IMR-90 (cell line): ENCODE measurements at regions not wholly inside any gene's neighbourhood (a gene's known extent, or its start where the extent isn't known, plus 50 kb on each side); places are given as distances from the start of the nearest gene placed in this dataset.

Experiments used
- ATAC-seq: fragments of 200-7000 bp; cut with Tn5 transposase; 2 replicates; pipeline ENCODE4 v1.9.1; 2020; ENCODE audit warnings: low read depth, mild to moderate bottlenecking, moderate library complexity
- BruUV-seq: library from RNA; stranded (reverse); fragments of 400-500 nt; replicated peaks from 2 replicates; lab custom pipeline; 2021; lab: Mats Ljungman, UMichigan
- CTCF ChIA-PET: fragments of 300-600 bp; formaldehyde crosslinking; extraction: SDS; loops from one replicate; lab custom pipeline; 2021; ENCODE audit warnings: antibody characterized with exemption; lab: Yijun Ruan, JAX
- POLR2A ChIA-PET: fragments of 300-600 bp; sonication (Branson Sonifier 250); formaldehyde crosslinking; loops from one replicate; lab custom pipeline; 2022; ENCODE audit warnings: antibody characterized with exemption; ENCODE audit not compliant: unreplicated experiment; lab: Charles Lee
- DNase-seq: peaks from one replicate; pipeline ENCODE4 v3.0.0; 2013
- H2AFZ ChIP-seq: replicated peaks from 2 replicates; pipeline ENCODE3; 2013; ENCODE audit warnings: low read length, mild to moderate bottlenecking; ENCODE audit not compliant: poor library complexity
- H2AK5ac ChIP-seq: 2 replicates; pipeline ENCODE4 v1.6.1; 2013; ENCODE audit warnings: low read depth, low read length, inconsistent platforms
- H2AK9ac ChIP-seq: replicated peaks from 2 replicates; pipeline ENCODE3; 2013; ENCODE audit warnings: mild to moderate bottlenecking, low read depth, low read length, moderate library complexity; ENCODE audit not compliant: poor library complexity
- H2BK120ac ChIP-seq: 2 replicates; pipeline ENCODE4 v1.6.1; 2013; ENCODE audit warnings: low read depth, low read length, inconsistent platforms
- H2BK15ac ChIP-seq: 3 replicates; pipeline ENCODE4 v1.6.1; 2013; ENCODE audit warnings: low read depth, low read length, inconsistent platforms
- H2BK20ac ChIP-seq: 2 replicates; pipeline ENCODE4 v1.6.1; 2013; ENCODE audit warnings: low read depth, mild to moderate bottlenecking, inconsistent platforms, low read length, moderate library complexity
- H2BK5ac ChIP-seq: 2 replicates; pipeline ENCODE4 v1.6.1; 2013; ENCODE audit warnings: mild to moderate bottlenecking, low read depth, low read length, inconsistent platforms; ENCODE audit not compliant: poor library complexity, severe bottlenecking
- H3K14ac ChIP-seq: replicated peaks from 2 replicates; pipeline ENCODE4 v1.6.1; 2013; ENCODE audit warnings: low read depth, low read length, inconsistent platforms
- H3K18ac ChIP-seq: 2 replicates; pipeline ENCODE4 v1.6.1; 2013; ENCODE audit warnings: low read depth, low read length, control low read depth
- H3K23ac ChIP-seq: 2 replicates; pipeline ENCODE4 v1.6.1; 2013; ENCODE audit warnings: low read depth, low read length, inconsistent platforms
- H3K27ac ChIP-seq: 2 replicates; pipeline ENCODE4 v1.5.1; 2013; ENCODE audit warnings: mild to moderate bottlenecking, control low read depth, low read length; ENCODE audit not compliant: insufficient read depth
- H3K27me3 ChIP-seq: 2 replicates; pipeline ENCODE4 v1.6.1; 2013; ENCODE audit warnings: low read length; ENCODE audit not compliant: control insufficient read depth, insufficient read depth
- H3K36me3 ChIP-seq: 2 replicates; pipeline ENCODE4 v1.6.1; 2013; ENCODE audit warnings: low read length, mixed read lengths; ENCODE audit not compliant: control insufficient read depth, insufficient read depth
- H3K4ac ChIP-seq: 2 replicates; pipeline ENCODE4 v1.6.1; 2013; ENCODE audit warnings: low read depth, low read length, inconsistent platforms
- H3K4me1 ChIP-seq: 2 replicates; pipeline ENCODE4 v1.6.1; 2013; ENCODE audit warnings: low read length, mixed read lengths; ENCODE audit not compliant: control insufficient read depth, insufficient read depth
- H3K4me2 ChIP-seq: 2 replicates; pipeline ENCODE4 v1.6.1; 2013; ENCODE audit warnings: low read depth, mild to moderate bottlenecking, control low read depth, low read length, moderate library complexity
- H3K4me3 ChIP-seq: 2 replicates; pipeline ENCODE4 v1.5.1; 2013; ENCODE audit warnings: low read depth, mild to moderate bottlenecking, control low read depth, low read length, moderate library complexity; ENCODE audit not compliant: insufficient read depth
- H3K56ac ChIP-seq: 2 replicates; pipeline ENCODE4 v1.6.1; 2013; ENCODE audit warnings: low read length, inconsistent platforms; ENCODE audit not compliant: insufficient read depth; ENCODE audit errors: extremely low read depth
- H3K79me1 ChIP-seq, 2 experiments: 2 replicates each; pipeline ENCODE4 v1.6.1; 2013; ENCODE audit warnings: low read length in 2 of 2, inconsistent platforms in 1 of 2, low read depth in 1 of 2
- H3K9ac ChIP-seq: 2 replicates; pipeline ENCODE4 v1.6.1; 2013; ENCODE audit warnings: low read depth, low read length, control low read depth
- H3K9me1 ChIP-seq: 2 replicates; pipeline ENCODE4 v1.6.1; 2013; ENCODE audit warnings: low read length, inconsistent platforms; ENCODE audit not compliant: insufficient read depth
- H3K9me3 ChIP-seq: 2 replicates; pipeline ENCODE4 v1.6.1; 2013; ENCODE audit warnings: low read length; ENCODE audit not compliant: control insufficient read depth, insufficient read depth
- H4K20me1 ChIP-seq: 2 replicates; pipeline ENCODE4 v1.6.1; 2013; ENCODE audit warnings: low read length, inconsistent platforms; ENCODE audit not compliant: insufficient read depth
- H4K5ac ChIP-seq: 2 replicates; pipeline ENCODE4 v1.6.1; 2013; ENCODE audit warnings: mild to moderate bottlenecking, low read depth, low read length, control low read depth
- H4K8ac ChIP-seq, 2 experiments: 2 replicates each; pipeline ENCODE4 v1.6.1; 2013; ENCODE audit warnings: low read depth in 2 of 2, low read length in 2 of 2, control low read depth in 1 of 2, inconsistent platforms in 1 of 2
- H4K91ac ChIP-seq: 2 replicates; pipeline ENCODE4 v1.6.1; 2013; ENCODE audit warnings: low read depth, low read length, inconsistent platforms; ENCODE audit not compliant: insufficient read depth
- BHLHE40 ChIP-seq: fragments of 150-350 bp; IDR thresholded peaks from 2 replicates; pipeline ENCODE4 v1.6.1; 2016; ENCODE audit warnings: mild to moderate bottlenecking, low read depth, low read length
- CEBPB ChIP-seq: IDR thresholded peaks from 2 replicates; pipeline ENCODE4 v1.6.1; 2012; ENCODE audit warnings: low read depth, low read length, improper control_type of control experiment
- CHD1 ChIP-seq: IDR thresholded peaks from 2 replicates; pipeline ENCODE4 v1.6.1; 2012; ENCODE audit warnings: low read depth, low read length, improper control_type of control experiment
- ELK1 ChIP-seq: fragments of 150-350 bp; IDR thresholded peaks from 2 replicates; pipeline ENCODE4 v1.6.1; 2016; ENCODE audit warnings: low read depth, mild to moderate bottlenecking, low read length, moderate library complexity, borderline replicate concordance
- FOS ChIP-seq: fragments of 150-350 bp; IDR thresholded peaks from 2 replicates; pipeline ENCODE4 v1.6.1; 2016; ENCODE audit warnings: low read depth, low read length
- MAFK ChIP-seq: IDR thresholded peaks from 2 replicates; pipeline ENCODE4 v1.6.1; 2012; ENCODE audit warnings: low read depth, low read length, improper control_type of control experiment
- MAZ ChIP-seq: IDR thresholded peaks from 2 replicates; pipeline ENCODE4 v1.6.1; 2012; ENCODE audit warnings: low read depth, mild to moderate bottlenecking, low read length, improper control_type of control experiment, moderate library complexity, borderline replicate concordance
- NFE2L2 ChIP-seq: fragments of 150-350 bp; IDR thresholded peaks from 2 replicates; pipeline ENCODE4 v1.6.1; 2016; ENCODE audit warnings: low read depth, mild to moderate bottlenecking, low read length
- POLR2A ChIP-seq: IDR thresholded peaks from 2 replicates; pipeline ENCODE4 v1.6.1; 2012; ENCODE audit warnings: mild to moderate bottlenecking, low read depth, low read length
- RAD21 ChIP-seq: IDR thresholded peaks from 2 replicates; pipeline ENCODE4 v1.6.1; 2012; ENCODE audit warnings: low read length, improper control_type of control experiment
- RCOR1 ChIP-seq: IDR thresholded peaks from 2 replicates; pipeline ENCODE4 v1.6.1; 2012; ENCODE audit warnings: mild to moderate bottlenecking, low read length, improper control_type of control experiment; ENCODE audit not compliant: insufficient replicate concordance
- RFX5 ChIP-seq: IDR thresholded peaks from 2 replicates; pipeline ENCODE4 v1.8.0; 2012; ENCODE audit warnings: low read depth, mild to moderate bottlenecking, low read length, moderate library complexity
- SMC3 ChIP-seq: fragments of 150-350 bp; IDR thresholded peaks from 2 replicates; pipeline ENCODE4 v1.6.1; 2016; ENCODE audit warnings: low read depth, mild to moderate bottlenecking, antibody characterized with exemption, low read length, moderate library complexity
- WGBS, 2 experiments: methylation state at CpG; one replicate each; pipeline versions ENCODE4 v1.1.5 to v1.1.7; 2013; ENCODE audit warnings: missing lambda C conversion rate in 2 of 2; ENCODE audit not compliant: insufficient read length in 1 of 2; ENCODE audit errors: extremely low coverage in 2 of 2; 5-methylcytosine and 5-hydroxymethylcytosine counted together
- dilution Hi-C: fragments of 300-500 bp; cut with HindIII; formaldehyde crosslinking; loops from one replicate; pipeline ENCODE4 v1.14.3; 2018; ENCODE audit warnings: low sequenced_read_pairs; ENCODE audit not compliant: unreplicated experiment
- in situ Hi-C: fragments of 300-500 bp; cut with MboI; formaldehyde crosslinking; loops from 3 replicates; pipeline ENCODE4 v1.14.3; 2019; ENCODE audit warnings: low sequenced_read_pairs, inconsistent platforms, mixed read lengths
- intact Hi-C: fragments of 100-400 bp; cut with micrococcal nuclease; formaldehyde crosslinking; loops from 2 replicates; pipeline ENCODE4 v1.10.0; 2022
- TF ChIP-seq, protein P1 (sequence below): conservative IDR thresholded peaks from 2 replicates; pipeline ENCODE4 v1.5.1; 2012; ENCODE audit warnings: mild to moderate bottlenecking, low read depth, low read length, improper control_type of control experiment
- TF ChIP-seq, protein P2 (sequence below): fragments of 150-350 bp; IDR thresholded peaks from 2 replicates; pipeline ENCODE4 v1.6.1; 2017; ENCODE audit warnings: mild to moderate bottlenecking, antibody characterized with exemption, low read length, low read depth

DNA sequence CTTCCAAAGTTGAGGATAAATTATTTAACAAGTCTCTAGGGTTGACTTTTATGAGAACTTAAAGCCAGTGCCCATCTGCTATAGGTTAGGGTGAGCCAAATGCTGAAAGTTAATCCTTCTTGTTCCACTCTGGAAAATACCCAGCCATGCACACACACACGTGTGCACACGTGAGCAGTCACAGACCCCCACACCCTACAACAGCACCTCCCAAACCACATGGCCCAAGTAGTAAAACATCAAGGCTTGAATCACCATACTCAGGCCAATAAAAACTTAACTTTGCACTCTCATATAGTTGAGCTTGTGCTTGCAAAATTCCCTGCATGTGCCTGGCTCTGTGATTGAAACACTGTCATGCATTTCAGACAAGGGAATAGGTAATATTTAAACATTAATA lies 467.6 kb downstream of the ARHGEF28 start:
- Histone ChIP-seq H3K27me3 (peaks cover 22% of the 10 kb centered on the region), H4K91ac (no peak overlapping the region), H3K4me3 (no peak overlapping the region), H4K5ac (no peak overlapping the region), H4K8ac (no peak overlapping the region), H3K4me2 (no peak overlapping the region), H2AK9ac (no peak overlapping the region), H2AK5ac (no peak overlapping the region), H2BK120ac (no peak overlapping the region), H2BK5ac (no peak overlapping the region), H3K27ac (no peak overlapping the region), H3K9me3 (no peaks in the 10 kb centered on the region), H4K20me1 (no peaks in the 10 kb centered on the region), H3K79me1 (no peaks in the 10 kb centered on the region), H3K36me3 (no peaks in the 10 kb centered on the region), H3K14ac (no peak overlapping the region), H2BK15ac (no peak overlapping the region), H3K18ac (no peak overlapping the region), H3K4me1 (no peaks in the 10 kb centered on the region), H2AFZ (no peak overlapping the region), H2BK20ac (no peak overlapping the region), H3K23ac (no peak overlapping the region), H3K56ac (no peak overlapping the region), H3K9ac (no peak overlapping the region), H3K9me1 (peaks cover 2% of the 10 kb centered on the region; the same call in 1 of the 2 replicates), H3K4ac (no peak overlapping the region)
- ChIA-PET POLR2A (no interaction called here), CTCF (no interaction called here)
- in situ Hi-C loops (no loop called here), dilution Hi-C loops (no loop called here), intact Hi-C loops (no loop called here)
- DNase-seq (no peak), ATAC-seq (no peak)
- WGBS, 2 experiments = no CpG with 5 or more reads among the region's 2 CpGs
- TF ChIP-seq RFX5 = no peak
- TF ChIP-seq RCOR1 = no peak
- no peak for TF ChIP-seq MAFK
- TF ChIP-seq FOS = no peak
- TF ChIP-seq, protein P1, sequence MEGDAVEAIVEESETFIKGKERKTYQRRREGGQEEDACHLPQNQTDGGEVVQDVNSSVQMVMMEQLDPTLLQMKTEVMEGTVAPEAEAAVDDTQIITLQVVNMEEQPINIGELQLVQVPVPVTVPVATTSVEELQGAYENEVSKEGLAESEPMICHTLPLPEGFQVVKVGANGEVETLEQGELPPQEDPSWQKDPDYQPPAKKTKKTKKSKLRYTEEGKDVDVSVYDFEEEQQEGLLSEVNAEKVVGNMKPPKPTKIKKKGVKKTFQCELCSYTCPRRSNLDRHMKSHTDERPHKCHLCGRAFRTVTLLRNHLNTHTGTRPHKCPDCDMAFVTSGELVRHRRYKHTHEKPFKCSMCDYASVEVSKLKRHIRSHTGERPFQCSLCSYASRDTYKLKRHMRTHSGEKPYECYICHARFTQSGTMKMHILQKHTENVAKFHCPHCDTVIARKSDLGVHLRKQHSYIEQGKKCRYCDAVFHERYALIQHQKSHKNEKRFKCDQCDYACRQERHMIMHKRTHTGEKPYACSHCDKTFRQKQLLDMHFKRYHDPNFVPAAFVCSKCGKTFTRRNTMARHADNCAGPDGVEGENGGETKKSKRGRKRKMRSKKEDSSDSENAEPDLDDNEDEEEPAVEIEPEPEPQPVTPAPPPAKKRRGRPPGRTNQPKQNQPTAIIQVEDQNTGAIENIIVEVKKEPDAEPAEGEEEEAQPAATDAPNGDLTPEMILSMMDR = no peak
- no peak for TF ChIP-seq SMC3
- no peak for TF ChIP-seq NFE2L2
- no peak for TF ChIP-seq BHLHE40
- no peak for TF ChIP-seq MAZ
- no peak for TF ChIP-seq POLR2A
- TF ChIP-seq CEBPB = no peak
- no peak for TF ChIP-seq CHD1
- TF ChIP-seq, protein P2, sequence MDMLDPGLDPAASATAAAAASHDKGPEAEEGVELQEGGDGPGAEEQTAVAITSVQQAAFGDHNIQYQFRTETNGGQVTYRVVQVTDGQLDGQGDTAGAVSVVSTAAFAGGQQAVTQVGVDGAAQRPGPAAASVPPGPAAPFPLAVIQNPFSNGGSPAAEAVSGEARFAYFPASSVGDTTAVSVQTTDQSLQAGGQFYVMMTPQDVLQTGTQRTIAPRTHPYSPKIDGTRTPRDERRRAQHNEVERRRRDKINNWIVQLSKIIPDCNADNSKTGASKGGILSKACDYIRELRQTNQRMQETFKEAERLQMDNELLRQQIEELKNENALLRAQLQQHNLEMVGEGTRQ = no peak
- no peak for TF ChIP-seq ELK1
- no peak for TF ChIP-seq RAD21
- no TSS peak for BruUV-seq
